Karpas-422 (cell line): ENCODE measurements at regions not wholly inside any gene's neighbourhood (a gene's known extent, or its start where the extent isn't known, plus 50 kb on each side); places are given as distances from the start of the nearest gene placed in this dataset.

Experiments used
- DNase-seq: peaks from one replicate; pipeline ENCODE4 v3.0.0-alpha.2; 2015
- H2AFZ ChIP-seq: fragments of 200-600 bp; sonication (generic); 2 replicates; pipeline ENCODE4 v1.6.1; 2014; ENCODE audit warnings: antibody characterized with exemption, low read length, mixed read lengths
- H3K27ac ChIP-seq: fragments of 200-600 bp; sonication (generic); 2 replicates; pipeline ENCODE4 v1.5.1; 2014; ENCODE audit warnings: mild to moderate bottlenecking, low read length, moderate library complexity
- H3K27me3 ChIP-seq: fragments of 200-600 bp; sonication (generic); 2 replicates; pipeline ENCODE4 v1.6.1; 2014; ENCODE audit warnings: low read length, mixed read lengths
- H3K36me3 ChIP-seq: fragments of 200-600 bp; sonication (generic); 2 replicates; pipeline ENCODE4 v1.6.1; 2014; ENCODE audit warnings: low read length, mixed read lengths; ENCODE audit not compliant: insufficient read depth
- H3K4me1 ChIP-seq: fragments of 200-600 bp; sonication (generic); 2 replicates; pipeline ENCODE4 v1.6.1; 2014; ENCODE audit warnings: mild to moderate bottlenecking, low read length, mixed read lengths
- H3K4me2 ChIP-seq: fragments of 200-600 bp; sonication (generic); 2 replicates; pipeline ENCODE4 v1.6.1; 2014; ENCODE audit warnings: low read length, low read depth, mild to moderate bottlenecking; ENCODE audit not compliant: poor library complexity, severe bottlenecking
- H3K4me3 ChIP-seq: fragments of 200-600 bp; sonication (generic); 2 replicates; pipeline ENCODE4 v1.5.1; 2014; ENCODE audit warnings: mild to moderate bottlenecking, antibody characterized with exemption, low read length, mixed read lengths
- H3K79me2 ChIP-seq: fragments of 200-600 bp; sonication (generic); 2 replicates; pipeline ENCODE4 v1.6.1; 2014; ENCODE audit warnings: mild to moderate bottlenecking, low read length, mixed read lengths
- H3K9ac ChIP-seq: fragments of 200-600 bp; sonication (generic); 2 replicates; pipeline ENCODE4 v1.6.0; 2014; ENCODE audit warnings: low read length
- H3K9me2 ChIP-seq: fragments of 200-600 bp; sonication (generic), shearing (Covaris generic); replicated peaks from 2 replicates; pipeline ENCODE4 v1.6.0; 2014; ENCODE audit warnings: mild to moderate bottlenecking, low read length, moderate library complexity; ENCODE audit not compliant: insufficient read depth
- H3K9me3 ChIP-seq: fragments of 300-700, 200-600 bp; sonication (generic); 2 replicates; pipeline ENCODE4 v1.6.1; 2014; ENCODE audit warnings: low read length, mixed read lengths
- H4K20me1 ChIP-seq: fragments of 200-600 bp; sonication (generic); 2 replicates; pipeline ENCODE4 v1.6.1; 2014; ENCODE audit warnings: mild to moderate bottlenecking, antibody characterized with exemption, low read length, low read depth; ENCODE audit not compliant: insufficient read depth

GRCh38 chr9:26460624-26461023 lies 432.0 kb downstream of the CAAP1 start:
- Histone ChIP-seq H2AFZ (no peak overlapping the region), H3K79me2 (no peaks in the 10 kb centered on the region), H3K9me2 (0 out of 2 replicates have a peak, but pooled peaks cover 8% of the 10 kb centered on the region), H4K20me1 (no peaks in the 10 kb centered on the region), H3K9ac (no peak overlapping the region), H3K9me3 (no peaks in the 10 kb centered on the region), H3K27me3 (no peaks in the 10 kb centered on the region), H3K27ac (no peak overlapping the region), H3K4me2 (no peak overlapping the region), H3K36me3 (no peaks in the 10 kb centered on the region), H3K4me3 (no peak overlapping the region), H3K4me1 (no peaks in the 10 kb centered on the region)
- DNase-seq = no peak

- Histone ChIP-seq H4K20me1 (no peaks in the 10 kb centered on the region), H3K27ac (no peak overlapping the region), H3K79me2 (no peaks in the 10 kb centered on the region), H3K4me2 (no peak overlapping the region), H2AFZ (no peak overlapping the region), H3K4me1 (no peaks in the 10 kb centered on the region), H3K9ac (no peak overlapping the region), H3K4me3 (no peak overlapping the region), H3K9me3 (no peaks in the 10 kb centered on the region), H3K9me2 (0 out of 2 replicates have a peak, but pooled peaks cover 7% of the 10 kb centered on the region), H3K27me3 (no peaks in the 10 kb centered on the region), H3K36me3 (no peaks in the 10 kb centered on the region)
- no peak for DNase-seq
Measured at GRCh38 chr9:26459959-26460358, 432.6 kb downstream of the CAAP1 start.

- no peak for DNase-seq
- no peak overlapping the region for H3K27ac ChIP-seq
- H3K9me2 ChIP-seq = 0 out of 2 replicates have a peak, but pooled peaks cover 4% of the 10 kb centered on the region
- no peaks in the 10 kb centered on the region for H4K20me1 ChIP-seq
- no peak overlapping the region for H3K4me2 ChIP-seq
- no peaks in the 10 kb centered on the region for H3K27me3 ChIP-seq
- no peaks in the 10 kb centered on the region for H3K9me3 ChIP-seq
- H3K4me3 ChIP-seq = no peak overlapping the region
- H2AFZ ChIP-seq = no peak overlapping the region
- H3K4me1 ChIP-seq = no peaks in the 10 kb centered on the region
- H3K9ac ChIP-seq = no peak overlapping the region
- H3K36me3 ChIP-seq = no peaks in the 10 kb centered on the region
- no peaks in the 10 kb centered on the region for H3K79me2 ChIP-seq
Measured at GRCh38 chr9:26458054-26458453, 434.5 kb downstream of the CAAP1 start.

- no peaks in the 10 kb centered on the region for H3K36me3 ChIP-seq
- no peaks in the 10 kb centered on the region for H3K9me3 ChIP-seq
- no peaks in the 10 kb centered on the region for H3K4me1 ChIP-seq
- H3K27me3 ChIP-seq = no peaks in the 10 kb centered on the region
- DNase-seq = no peak
- H3K4me3 ChIP-seq = no peak overlapping the region
- no peaks in the 10 kb centered on the region for H3K79me2 ChIP-seq
- no peak overlapping the region for H3K27ac ChIP-seq
- no peaks in the 10 kb centered on the region for H3K9me2 ChIP-seq
- H3K9ac ChIP-seq = no peak overlapping the region
- H3K4me2 ChIP-seq = no peak overlapping the region
- H4K20me1 ChIP-seq = no peaks in the 10 kb centered on the region
- H2AFZ ChIP-seq = no peak overlapping the region
Measured at GRCh38 chr9:26457151-26457550, 435.5 kb downstream of the CAAP1 start.

- no peak overlapping the region for H3K4me3 ChIP-seq
- no peak for DNase-seq
- H4K20me1 ChIP-seq = no peaks in the 10 kb centered on the region
- H3K9me3 ChIP-seq = no peaks in the 10 kb centered on the region
- H3K4me1 ChIP-seq = no peaks in the 10 kb centered on the region
- H3K9ac ChIP-seq = no peak overlapping the region
- no peaks in the 10 kb centered on the region for H3K36me3 ChIP-seq
- no peaks in the 10 kb centered on the region for H3K27me3 ChIP-seq
- no peak overlapping the region for H3K27ac ChIP-seq
- H3K79me2 ChIP-seq = no peaks in the 10 kb centered on the region
- peaks cover 5% of the 10 kb centered on the region; the same call in 1 of the 2 replicates for H3K9me2 ChIP-seq
- H2AFZ ChIP-seq = no peak overlapping the region
- no peak overlapping the region for H3K4me2 ChIP-seq
Measured at GRCh38 chr9:26439061-26439624, 453.5 kb downstream of the CAAP1 start.

GRCh38 chr9:26437056-26437711 lies 455.4 kb downstream of the CAAP1 start:
- Histone ChIP-seq H3K36me3 (no peaks in the 10 kb centered on the region), H3K79me2 (no peaks in the 10 kb centered on the region), H3K4me1 (no peaks in the 10 kb centered on the region), H3K4me3 (no peak overlapping the region), H3K9me3 (no peaks in the 10 kb centered on the region), H3K27me3 (no peaks in the 10 kb centered on the region), H2AFZ (no peak overlapping the region), H3K9ac (no peak overlapping the region), H4K20me1 (no peaks in the 10 kb centered on the region), H3K27ac (no peak overlapping the region), H3K9me2 (no peaks in the 10 kb centered on the region), H3K4me2 (no peak overlapping the region)
- DNase-seq = no peak

- Histone ChIP-seq H3K27me3 (no peaks in the 10 kb centered on the region), H3K27ac (no peak overlapping the region), H3K9me3 (no peaks in the 10 kb centered on the region), H3K4me2 (no peak overlapping the region), H3K36me3 (no peaks in the 10 kb centered on the region), H3K4me3 (no peak overlapping the region), H3K9me2 (no peaks in the 10 kb centered on the region), H4K20me1 (no peaks in the 10 kb centered on the region), H3K9ac (no peak overlapping the region), H3K4me1 (no peaks in the 10 kb centered on the region), H3K79me2 (no peaks in the 10 kb centered on the region), H2AFZ (no peak overlapping the region)
- DNase-seq = no peak
Measured at GRCh38 chr9:26426551-26427131, 466.0 kb downstream of the CAAP1 start.

- no peaks in the 10 kb centered on the region for H4K20me1 ChIP-seq
- no peaks in the 10 kb centered on the region for H3K9me3 ChIP-seq
- H3K36me3 ChIP-seq = no peaks in the 10 kb centered on the region
- no peak for DNase-seq
- no peak overlapping the region for H3K4me2 ChIP-seq
- H3K4me3 ChIP-seq = no peak overlapping the region
- H3K27ac ChIP-seq = no peak overlapping the region
- no peaks in the 10 kb centered on the region for H3K4me1 ChIP-seq
- H3K79me2 ChIP-seq = no peaks in the 10 kb centered on the region
- no peaks in the 10 kb centered on the region for H3K27me3 ChIP-seq
- H3K9me2 ChIP-seq = no peaks in the 10 kb centered on the region
- no peak overlapping the region for H2AFZ ChIP-seq
- H3K9ac ChIP-seq = no peak overlapping the region
Measured at GRCh38 chr9:26418480-26418879, 474.1 kb downstream of the CAAP1 start.
